ENCODE measurements at regions not wholly inside any gene's neighbourhood (a gene's known extent, or its start where the extent isn't known, plus 50 kb on each side); places are given as distances from the start of the nearest gene placed in this dataset.
"Not testable (repeated sequence)": the region's sequence is repeated elsewhere in the genome, so short reads cannot be mapped to it uniquely, and the experiment has no call there.

- ATAC-seq (ENCODE audit: insufficient read depth, low FRiP score), result no peak
- Histone ChIP-seq H3K27me3 (ENCODE audit: control insufficient read depth in 3 of 3, insufficient read depth in 3 of 3, low read length in 2 of 3) (no peaks in the 10 kb centered on the region), H3K36me3 (ENCODE audit: control insufficient read depth in 4 of 4, insufficient read depth in 4 of 4, low read length in 4 of 4) (no peaks in the 10 kb centered on the region), H3K27ac (ENCODE audit: low read depth in 1 of 2, low read length in 1 of 2) (no peak overlapping the region), H3K4me1 (ENCODE audit: control insufficient read depth in 5 of 5, insufficient read depth in 5 of 5, low read length in 5 of 5) (peaks cover 0 to 2% (median 0%) of the 10 kb centered on the region in 5 donors), H3K9ac (ENCODE audit: insufficient read depth in 1 of 2, low read length in 2 of 2) (no peak overlapping the region), H3K4me3 (no peak overlapping the region), H3K9me3 (ENCODE audit: control insufficient read depth in 4 of 4, insufficient read depth in 3 of 4, low read length in 3 of 4) (no peaks in the 10 kb centered on the region)
- no peak for DNase-seq
- 78 to 90% methylated on average over 3 of the region's 3 CpGs for WGBS, 2 donors
- no peak for TF ChIP-seq CTCF (IDR thresholded peaks at IDR 0.05; ENCODE audit: control extremely low read depth, extremely low read depth)
Observed at GRCh38 chr2:123518367-123518766, 506.7 kb upstream of the CNTNAP5 start.

- H3K27ac ChIP-seq (ENCODE audit: low read depth in 1 of 2, low read length in 1 of 2), result no peak overlapping the region
- no peaks in the 10 kb centered on the region for H3K4me1 ChIP-seq (ENCODE audit: control insufficient read depth in 5 of 5, insufficient read depth in 5 of 5, low read length in 5 of 5)
- no peak overlapping the region for H3K9ac ChIP-seq (ENCODE audit: insufficient read depth in 1 of 2, low read length in 2 of 2)
- no peak overlapping the region for H3K4me3 ChIP-seq
- ATAC-seq (ENCODE audit: insufficient read depth, low FRiP score) (no peak), DNase-seq (peak in 2 of 3 donors; percentile 52 to 71)
- no peaks in the 10 kb centered on the region for H3K9me3 ChIP-seq (ENCODE audit: control insufficient read depth in 4 of 4, insufficient read depth in 3 of 4, low read length in 3 of 4)
- WGBS, 2 donors, result 55 to 73% methylated on average over 1 of the region's 1 CpG
- no peak for TF ChIP-seq CTCF (IDR thresholded peaks at IDR 0.05; ENCODE audit: control extremely low read depth, extremely low read depth)
- H3K27me3 ChIP-seq (ENCODE audit: control insufficient read depth in 3 of 3, insufficient read depth in 3 of 3, low read length in 2 of 3), result no peaks in the 10 kb centered on the region
- H3K36me3 ChIP-seq (ENCODE audit: control insufficient read depth in 4 of 4, insufficient read depth in 4 of 4, low read length in 4 of 4), result no peaks in the 10 kb centered on the region
Observed at GRCh38 chr2:123521854-123522253, 503.2 kb upstream of the CNTNAP5 start.

GRCh38 chr2:123522498-123522897, 502.6 kb upstream of the CNTNAP5 start:
- H3K36me3 ChIP-seq (ENCODE audit: control insufficient read depth in 4 of 4, insufficient read depth in 4 of 4, low read length in 4 of 4); DNase-seq; H3K4me1 ChIP-seq (ENCODE audit: control insufficient read depth in 5 of 5, insufficient read depth in 5 of 5, low read length in 5 of 5); H3K4me3 ChIP-seq; H3K27me3 ChIP-seq (ENCODE audit: control insufficient read depth in 3 of 3, insufficient read depth in 3 of 3, low read length in 2 of 3); H3K9ac ChIP-seq (ENCODE audit: insufficient read depth in 1 of 2, low read length in 2 of 2); ATAC-seq (ENCODE audit: insufficient read depth, low FRiP score); H3K27ac ChIP-seq (ENCODE audit: low read depth in 1 of 2, low read length in 1 of 2); H3K9me3 ChIP-seq (ENCODE audit: control insufficient read depth in 4 of 4, insufficient read depth in 3 of 4, low read length in 3 of 4): not testable (repeated sequence)
- 85 to 86% methylated on average over 10 of the region's 10 CpGs for WGBS, 2 donors

GRCh38 chr2:123528996-123529707, 495.9 kb upstream of the CNTNAP5 start:
- 70 to 88% methylated on average over 2 of the region's 2 CpGs for WGBS, 2 donors
- Histone ChIP-seq H3K9me3 (ENCODE audit: control insufficient read depth in 4 of 4, insufficient read depth in 3 of 4, low read length in 3 of 4) (peaks cover 0 to 2% (median 0%) of the 10 kb centered on the region in 4 donors), H3K27me3 (ENCODE audit: control insufficient read depth in 3 of 3, insufficient read depth in 3 of 3, low read length in 2 of 3) (no peaks in the 10 kb centered on the region), H3K4me3 (no peak overlapping the region), H3K36me3 (ENCODE audit: control insufficient read depth in 4 of 4, insufficient read depth in 4 of 4, low read length in 4 of 4) (no peaks in the 10 kb centered on the region), H3K4me1 (ENCODE audit: control insufficient read depth in 5 of 5, insufficient read depth in 5 of 5, low read length in 5 of 5) (peaks cover 0 to 4% (median 0%) of the 10 kb centered on the region in 5 donors), H3K9ac (ENCODE audit: insufficient read depth in 1 of 2, low read length in 2 of 2) (no peak overlapping the region), H3K27ac (ENCODE audit: low read depth in 1 of 2, low read length in 1 of 2) (no peak overlapping the region)
- ATAC-seq (ENCODE audit: insufficient read depth, low FRiP score), result no peak
- DNase-seq, result peak in 2 of 3 donors; percentile 44 to 90
- TF ChIP-seq CTCF (IDR thresholded peaks at IDR 0.05; ENCODE audit: control extremely low read depth, extremely low read depth), result no peak
